Gastroesophageal sphincter (tissue), 4 donors: ENCODE measurements at regions not wholly inside any gene's neighbourhood (a gene's known extent, or its start where the extent isn't known, plus 50 kb on each side); places are given as distances from the start of the nearest gene placed in this dataset.

Experiments
- ATAC-seq: fragments of 150-250 bp; one replicate; pipeline ENCODE4 v1.9.1; 2016; ENCODE audit warnings: mild to moderate bottlenecking, moderate library complexity
- H3K27ac ChIP-seq, 4 donors: fragments of 200-600 bp; sonication (generic) in 3 of 4; 1 replicate in 3 of 4; 2 replicates in 1 of 4; pipeline ENCODE4 v1.5.1; 2016 to 2019
- H3K27me3 ChIP-seq: fragments of 200-600 bp; sonication (generic); one replicate; pipeline ENCODE4 v1.5.1; 2019
- H3K36me3 ChIP-seq, 2 donors: fragments of 200-600 bp; sonication (generic); one replicate each; pipeline ENCODE4 v1.5.1; 2019; ENCODE audit warnings: control low read depth in 1 of 2
- H3K4me1 ChIP-seq, 3 donors: fragments of 200-600 bp; sonication (generic); 1 replicate in 2 of 3; 2 replicates in 1 of 3; pipeline ENCODE4 v1.5.1; 2016 to 2019; ENCODE audit warnings: control low read depth in 2 of 3
- H3K4me3 ChIP-seq, 2 donors: fragments of 200-600 bp; sonication (generic); one replicate each; pipeline ENCODE4 v1.5.1; 2019; ENCODE audit warnings: mild to moderate bottlenecking in 1 of 2, moderate library complexity in 1 of 2
- H3K9me3 ChIP-seq, 3 donors: fragments of 200-600 bp; sonication (generic); one replicate each; pipeline ENCODE4 v1.5.1; 2017 to 2019; ENCODE audit warnings: control low read depth in 2 of 3
- CTCF ChIP-seq, 4 experiments: fragments of 200-600 bp in 2 of 4; fragments of 450-650 bp in 2 of 4; sonication (generic) in 1 of 4; IDR thresholded peaks; one replicate each; pipeline ENCODE4 v1.5.1; 2017 to 2019; ENCODE audit warnings: antibody characterized with exemption in 4 of 4, mild to moderate bottlenecking in 2 of 4, moderate library complexity in 2 of 4
- EP300 ChIP-seq: sonication (generic); formaldehyde crosslinking; IDR thresholded peaks from one replicate; pipeline ENCODE4 v1.6.1; 2017; ENCODE audit warnings: antibody characterized with exemption, mild to moderate bottlenecking
- POLR2A ChIP-seq, 2 donors: fragments of 450-650 bp; IDR thresholded peaks; one replicate each; pipeline ENCODE4 v1.6.1; 2017; ENCODE audit warnings: antibody characterized with exemption in 2 of 2, mild to moderate bottlenecking in 2 of 2, moderate library complexity in 1 of 2
- POLR2AphosphoS5 ChIP-seq: sonication (generic); formaldehyde crosslinking; IDR thresholded peaks from one replicate; pipeline ENCODE4 v1.6.1; 2017; ENCODE audit warnings: antibody characterized with exemption
- WGBS, 2 donors: methylation state at CpG; one replicate each; pipeline ENCODE4 v1.1.5; 2018; ENCODE audit warnings: low coverage in 1 of 2; 5-methylcytosine and 5-hydroxymethylcytosine counted together

- no peak for ATAC-seq
- 80% methylated on average over 1 of the region's 1 CpG; no CpG with 5 or more reads in 1 of the 2 donors for WGBS, 2 donors
These were observed 613.9 kb upstream of the CELF2 start for GRCh38 chr10:10403762-10404161.

DNA sequence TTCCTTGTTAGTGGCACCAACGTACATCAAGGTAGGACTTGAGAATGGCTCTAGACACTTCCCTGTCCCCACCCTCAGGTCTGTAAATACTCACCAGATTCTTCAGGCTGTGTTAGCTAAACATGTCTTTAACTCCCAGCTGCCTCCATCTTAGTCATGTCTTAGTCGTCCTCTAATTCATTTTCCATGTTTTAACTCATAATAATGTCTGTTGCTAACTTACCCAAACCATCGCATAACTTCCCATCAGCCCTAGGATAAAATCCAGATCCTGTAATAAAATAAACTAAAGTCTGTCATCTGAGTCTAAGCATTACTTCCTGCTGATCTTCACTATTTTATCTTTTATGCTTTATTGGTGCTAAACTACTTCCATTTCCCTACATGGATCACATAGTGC is 600.0 kb upstream of the CELF2 start:
- Histone ChIP-seq H3K36me3 (no peaks in the 10 kb centered on the region), H3K4me1 (no peaks in the 10 kb centered on the region), H3K4me3 (no peak overlapping the region), H3K27me3 (no peaks in the 10 kb centered on the region), H3K9me3 (no peaks in the 10 kb centered on the region), H3K27ac (no peak overlapping the region)
- no peak for ATAC-seq
- TF ChIP-seq CTCF (IDR thresholded peaks at IDR 0.05): no peak
- TF ChIP-seq POLR2A (IDR thresholded peaks at IDR 0.05): no peak
- no peak for TF ChIP-seq EP300
- no peak for TF ChIP-seq POLR2AphosphoS5
- WGBS, 2 donors: 26 to 55% methylated on average over 2 to 3 of the region's 3 CpGs

More at GRCh38 chr10:10403762-10404161, 613.9 kb upstream of the CELF2 start:
- Histone ChIP-seq H3K4me1 (no peaks in the 10 kb centered on the region), H3K27ac (no peak overlapping the region), H3K9me3 (no peaks in the 10 kb centered on the region), H3K27me3 (no peaks in the 10 kb centered on the region), H3K36me3 (no peaks in the 10 kb centered on the region), H3K4me3 (no peak overlapping the region)
- TF ChIP-seq POLR2AphosphoS5: no peak
- TF ChIP-seq EP300: no peak
- no peak for TF ChIP-seq POLR2A (IDR thresholded peaks at IDR 0.05)
- no peak for TF ChIP-seq CTCF (IDR thresholded peaks at IDR 0.05)

- TF ChIP-seq EP300 (no peak), POLR2A (IDR thresholded peaks at IDR 0.05) (no peak), POLR2AphosphoS5 (no peak)
- WGBS, 2 donors: 59 to 70% methylated on average over 5 of the region's 6 CpGs
- Histone ChIP-seq H3K36me3 (no peaks in the 10 kb centered on the region), H3K4me3 (no peak overlapping the region), H3K27ac (no peak overlapping the region), H3K4me1 (no peaks in the 10 kb centered on the region), H3K9me3 (no peaks in the 10 kb centered on the region), H3K27me3 (no peaks in the 10 kb centered on the region)
- ATAC-seq: no peak
These were observed 599.3 kb upstream of the CELF2 start for GRCh38 chr10:10418387-10418786.

GRCh38 chr10:10421071-10421470 is 596.6 kb upstream of the CELF2 start:
- H3K27ac ChIP-seq: no peak overlapping the region
- 69 to 83% methylated on average over 5 of the region's 5 CpGs for WGBS, 2 donors
- H3K36me3 ChIP-seq: no peaks in the 10 kb centered on the region
- TF ChIP-seq POLR2A (IDR thresholded peaks at IDR 0.05) (no peak), CTCF (IDR thresholded peaks at IDR 0.05) (no peak), POLR2AphosphoS5 (no peak), EP300 (no peak)
- no peak for ATAC-seq
- no peaks in the 10 kb centered on the region for H3K9me3 ChIP-seq
- H3K4me1 ChIP-seq: no peaks in the 10 kb centered on the region
- H3K27me3 ChIP-seq: no peaks in the 10 kb centered on the region
- no peak overlapping the region for H3K4me3 ChIP-seq

- H3K27me3 ChIP-seq: no peaks in the 10 kb centered on the region
- H3K27ac ChIP-seq: no peak overlapping the region
- H3K4me3 ChIP-seq: no peak overlapping the region
- H3K36me3 ChIP-seq: no peaks in the 10 kb centered on the region
- WGBS, 2 donors: 79 to 83% methylated on average over 3 to 5 of the region's 5 CpGs
- no peak for TF ChIP-seq EP300
- TF ChIP-seq POLR2A (IDR thresholded peaks at IDR 0.05): no peak
- TF ChIP-seq POLR2AphosphoS5: no peak
- no peak for TF ChIP-seq CTCF (IDR thresholded peaks at IDR 0.05)
- H3K9me3 ChIP-seq: no peaks in the 10 kb centered on the region
- no peaks in the 10 kb centered on the region for H3K4me1 ChIP-seq
- ATAC-seq: no peak
These were observed 586.1 kb upstream of the CELF2 start for GRCh38 chr10:10431422-10432066.
